GM12873 (cell line): ENCODE measurements at regions not wholly inside any gene's neighbourhood (a gene's known extent, or its start where the extent isn't known, plus 50 kb on each side); places are given as distances from the start of the nearest gene placed in this dataset.

Experiments
- TF ChIP-seq, protein P1 (sequence below): IDR thresholded peaks from 2 replicates; pipeline ENCODE4 v1.5.1; 2012; ENCODE audit warnings: low read depth, mild to moderate bottlenecking, moderate library complexity, low read length, control low read depth; ENCODE audit not compliant: insufficient read depth; ENCODE audit errors: missing control alignments

DNA sequence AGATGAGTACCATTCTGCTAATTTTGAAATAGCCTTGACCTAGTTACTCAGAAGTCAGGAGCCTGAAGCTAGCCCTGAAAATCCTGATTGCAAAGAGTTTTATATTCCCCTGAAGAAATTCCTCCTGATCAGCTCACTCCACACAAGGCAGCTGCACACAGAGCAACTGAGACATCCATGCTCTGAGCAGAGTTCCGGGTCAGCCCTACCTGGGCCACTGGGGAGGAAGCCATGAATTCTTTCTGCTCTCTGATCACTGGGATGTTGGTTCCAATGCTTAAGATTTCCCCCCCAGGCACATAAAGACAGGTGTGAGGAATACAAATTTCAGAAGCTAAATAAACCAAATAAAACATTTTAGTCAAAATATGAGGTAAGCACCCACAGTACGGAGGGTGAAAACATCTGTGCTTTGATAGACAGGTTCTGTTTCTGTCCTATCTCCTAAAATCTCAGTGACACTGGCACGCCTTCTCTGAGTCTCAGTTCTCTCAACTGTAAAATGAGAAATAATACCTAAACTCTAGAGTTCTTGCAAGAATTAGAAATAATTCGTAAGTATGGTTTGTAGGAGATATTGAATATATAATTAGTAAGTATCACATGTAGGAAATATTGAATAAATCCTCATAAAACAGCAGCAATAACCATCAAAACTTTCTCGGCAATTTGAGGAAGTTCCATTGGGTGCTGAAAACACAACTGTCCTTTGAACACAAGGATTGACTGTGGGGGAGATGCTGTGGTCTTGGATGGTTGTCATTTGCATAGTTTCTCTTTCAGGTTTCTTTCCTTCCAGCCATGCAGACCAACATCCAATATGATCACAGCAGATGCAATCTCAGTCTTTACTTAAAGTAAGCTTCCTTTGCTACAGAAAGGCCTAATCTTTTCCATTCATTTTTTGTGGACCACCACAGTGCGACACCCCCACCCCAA, 133.0 kb upstream of the TNS3 start:
- TF ChIP-seq, protein P1, sequence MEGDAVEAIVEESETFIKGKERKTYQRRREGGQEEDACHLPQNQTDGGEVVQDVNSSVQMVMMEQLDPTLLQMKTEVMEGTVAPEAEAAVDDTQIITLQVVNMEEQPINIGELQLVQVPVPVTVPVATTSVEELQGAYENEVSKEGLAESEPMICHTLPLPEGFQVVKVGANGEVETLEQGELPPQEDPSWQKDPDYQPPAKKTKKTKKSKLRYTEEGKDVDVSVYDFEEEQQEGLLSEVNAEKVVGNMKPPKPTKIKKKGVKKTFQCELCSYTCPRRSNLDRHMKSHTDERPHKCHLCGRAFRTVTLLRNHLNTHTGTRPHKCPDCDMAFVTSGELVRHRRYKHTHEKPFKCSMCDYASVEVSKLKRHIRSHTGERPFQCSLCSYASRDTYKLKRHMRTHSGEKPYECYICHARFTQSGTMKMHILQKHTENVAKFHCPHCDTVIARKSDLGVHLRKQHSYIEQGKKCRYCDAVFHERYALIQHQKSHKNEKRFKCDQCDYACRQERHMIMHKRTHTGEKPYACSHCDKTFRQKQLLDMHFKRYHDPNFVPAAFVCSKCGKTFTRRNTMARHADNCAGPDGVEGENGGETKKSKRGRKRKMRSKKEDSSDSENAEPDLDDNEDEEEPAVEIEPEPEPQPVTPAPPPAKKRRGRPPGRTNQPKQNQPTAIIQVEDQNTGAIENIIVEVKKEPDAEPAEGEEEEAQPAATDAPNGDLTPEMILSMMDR: no peak

DNA sequence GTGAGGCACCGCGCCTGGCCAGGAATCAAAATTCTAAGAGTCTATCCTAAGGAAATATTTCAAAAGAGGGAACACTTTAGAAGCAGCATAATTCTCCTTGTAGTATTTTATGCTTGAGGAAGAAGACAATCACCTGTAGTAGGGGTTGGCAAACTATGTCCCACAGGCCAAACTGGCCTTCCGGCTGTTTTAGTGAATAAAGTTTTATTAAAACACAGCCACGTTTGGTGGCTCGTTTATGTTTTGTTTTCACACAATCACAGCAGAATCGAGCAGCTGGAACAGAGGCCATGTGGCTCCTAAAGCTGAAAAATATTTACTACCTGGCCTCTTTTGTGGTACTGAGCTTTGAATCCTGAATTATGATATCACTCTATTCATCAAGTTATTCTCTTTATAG, 131.7 kb upstream of the TNS3 start:
- TF ChIP-seq, protein P1: no peak

DNA sequence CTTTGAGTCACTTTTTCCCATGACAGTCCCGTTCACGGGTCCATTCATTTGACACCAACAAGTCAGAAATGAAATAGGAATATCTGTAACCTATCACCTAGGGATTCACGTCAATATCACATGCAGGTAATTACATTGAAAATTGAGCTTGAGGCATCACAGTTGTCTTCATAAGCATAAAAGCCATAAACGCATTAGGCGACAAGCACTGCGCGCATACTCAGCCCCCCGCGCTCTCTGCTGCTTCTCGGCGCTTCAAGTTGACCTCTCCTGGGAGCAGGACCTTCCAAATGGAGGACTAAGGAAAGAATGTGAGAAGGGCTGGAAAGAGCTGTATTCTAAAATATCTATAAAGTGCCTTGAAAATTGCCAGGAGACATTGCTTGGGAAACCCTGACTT, 130.5 kb upstream of the TNS3 start:
- TF ChIP-seq, protein P1: no peak

DNA sequence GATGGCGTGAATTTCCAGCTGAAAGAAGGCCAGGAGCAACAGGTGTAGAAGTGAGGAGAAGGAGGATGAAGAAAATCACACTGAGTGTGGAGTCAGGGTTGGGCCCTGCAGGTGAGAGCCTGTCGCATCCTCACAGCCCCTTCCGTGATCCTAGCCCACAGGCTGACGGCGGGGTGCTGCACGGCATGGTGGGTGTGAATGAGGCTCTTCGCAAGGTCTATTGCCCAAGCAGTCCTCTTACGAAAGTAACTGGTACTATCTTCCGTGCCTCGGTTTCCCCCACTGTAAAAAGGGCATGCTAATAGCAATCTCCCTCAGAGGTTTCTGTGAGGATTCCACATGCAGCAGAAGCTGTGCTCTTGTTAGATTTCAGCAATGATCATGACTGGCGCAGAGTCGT, 129.9 kb upstream of the TNS3 start:
- TF ChIP-seq, protein P1: no peak

DNA sequence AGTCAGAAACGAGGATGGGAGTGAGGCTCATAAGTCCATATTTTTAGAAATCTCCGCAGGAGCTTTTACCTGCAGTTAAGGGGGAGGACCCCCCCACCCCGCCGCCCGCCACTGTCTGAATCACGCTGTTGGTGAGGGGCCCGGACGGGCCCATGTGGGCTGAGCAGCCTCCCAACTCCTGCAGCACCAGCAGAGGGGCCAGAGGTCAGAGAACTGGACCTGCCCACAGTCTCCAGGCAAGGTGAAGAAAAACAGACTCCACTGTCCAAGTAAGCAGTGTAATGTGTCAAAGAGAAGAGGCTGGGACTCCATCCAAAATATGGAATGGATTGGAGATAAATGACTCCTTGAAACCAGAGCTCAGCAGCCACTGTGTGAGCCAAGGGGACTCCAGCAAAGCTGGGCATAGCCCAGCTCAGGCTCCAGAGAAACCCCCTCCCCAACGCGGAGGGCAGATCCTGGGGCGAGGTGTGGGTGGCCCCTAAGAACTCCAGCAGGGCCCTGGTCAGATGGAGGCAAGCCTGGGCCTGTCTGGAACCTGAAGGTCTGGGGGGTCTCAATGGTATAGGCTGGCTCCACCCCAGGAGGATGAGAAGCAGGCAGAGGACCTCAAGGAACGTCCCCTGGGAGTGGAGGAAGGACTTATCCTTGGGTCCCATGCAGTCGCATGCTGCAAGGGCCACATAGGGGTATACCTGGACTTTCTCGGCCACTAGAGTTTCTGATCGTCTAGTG, 128.5 kb upstream of the TNS3 start:
- TF ChIP-seq, protein P1: no peak

DNA sequence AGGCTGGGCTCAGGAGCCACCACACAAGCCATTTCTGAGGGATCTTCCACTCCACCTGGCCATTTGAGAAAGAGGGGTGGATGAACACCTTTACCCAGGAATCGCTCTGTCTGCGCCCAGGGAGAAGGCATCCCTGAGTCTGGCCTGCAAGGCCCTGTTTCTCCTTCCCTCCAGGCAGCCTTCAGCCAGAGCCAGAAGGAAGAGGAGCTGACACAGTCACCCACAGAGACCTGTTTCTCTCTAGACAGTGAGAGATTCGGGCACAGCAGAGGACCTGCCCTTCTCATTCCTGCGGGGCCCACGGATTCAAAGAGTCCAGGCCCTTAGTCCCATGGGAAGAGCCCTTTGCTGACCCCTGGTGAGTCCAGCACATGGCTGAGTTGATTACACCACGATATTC, 127.5 kb upstream of the TNS3 start:
- TF ChIP-seq, protein P1: no peak

DNA sequence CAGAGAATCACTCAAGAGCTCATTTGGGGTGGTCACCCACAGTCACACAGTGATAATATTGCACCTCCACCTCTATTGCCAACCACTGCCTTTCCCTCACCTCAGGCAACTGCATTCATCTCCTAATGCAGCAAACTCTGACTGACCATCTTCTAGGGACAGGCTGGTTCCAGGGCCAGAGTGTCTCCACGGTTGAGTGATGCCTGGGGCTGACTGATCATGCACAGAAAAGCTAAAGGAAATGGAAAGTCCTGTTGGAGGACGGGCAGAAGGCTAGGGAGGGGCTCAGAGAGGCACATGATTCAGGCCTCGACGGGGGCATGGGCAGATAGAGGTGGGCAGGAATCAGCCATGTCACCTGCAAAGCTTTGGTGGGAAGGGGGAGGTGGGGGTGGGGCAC, 127.1 kb upstream of the TNS3 start:
- TF ChIP-seq, protein P1: no peak
